Loucy (cell line): ENCODE measurements at regions not wholly inside any gene's neighbourhood (a gene's known extent, or its start where the extent isn't known, plus 50 kb on each side); places are given as distances from the start of the nearest gene placed in this dataset.

Experiments used
- EZH2phosphoT487 ChIP-seq: fragments of 200-600 bp; IDR thresholded peaks from 2 replicates; pipeline ENCODE4 v1.6.1; 2018; ENCODE audit warnings: antibody characterized with exemption, mild to moderate bottlenecking, moderate library complexity, borderline replicate concordance
- TF ChIP-seq, protein P1 (sequence below): fragments of 200-600 bp; sonication (generic); conservative IDR thresholded peaks from 2 replicates; pipeline ENCODE4 v1.5.1; 2014; ENCODE audit warnings: mild to moderate bottlenecking, antibody characterized with exemption, low read length

DNA sequence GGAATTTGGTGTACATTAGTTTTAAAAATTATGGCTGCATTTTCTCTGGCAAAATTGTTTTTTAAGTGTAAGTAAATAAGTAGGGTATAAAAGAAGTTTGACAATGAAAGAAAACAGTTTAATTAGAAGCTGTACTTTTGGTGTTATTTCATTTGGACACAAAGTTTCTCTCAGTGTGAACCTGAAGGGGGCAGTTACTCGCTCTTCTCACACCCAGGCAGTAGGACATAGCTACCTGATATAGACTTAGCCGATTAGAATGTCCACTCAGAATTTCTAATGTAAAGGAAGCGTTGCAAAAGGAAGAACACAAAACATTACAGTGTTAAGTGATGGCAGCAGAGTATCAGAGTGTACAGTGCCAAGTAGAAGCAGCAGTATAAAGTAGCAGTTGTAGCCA, 311.9 kb upstream of the TECRL start:
- TF ChIP-seq, protein P1, sequence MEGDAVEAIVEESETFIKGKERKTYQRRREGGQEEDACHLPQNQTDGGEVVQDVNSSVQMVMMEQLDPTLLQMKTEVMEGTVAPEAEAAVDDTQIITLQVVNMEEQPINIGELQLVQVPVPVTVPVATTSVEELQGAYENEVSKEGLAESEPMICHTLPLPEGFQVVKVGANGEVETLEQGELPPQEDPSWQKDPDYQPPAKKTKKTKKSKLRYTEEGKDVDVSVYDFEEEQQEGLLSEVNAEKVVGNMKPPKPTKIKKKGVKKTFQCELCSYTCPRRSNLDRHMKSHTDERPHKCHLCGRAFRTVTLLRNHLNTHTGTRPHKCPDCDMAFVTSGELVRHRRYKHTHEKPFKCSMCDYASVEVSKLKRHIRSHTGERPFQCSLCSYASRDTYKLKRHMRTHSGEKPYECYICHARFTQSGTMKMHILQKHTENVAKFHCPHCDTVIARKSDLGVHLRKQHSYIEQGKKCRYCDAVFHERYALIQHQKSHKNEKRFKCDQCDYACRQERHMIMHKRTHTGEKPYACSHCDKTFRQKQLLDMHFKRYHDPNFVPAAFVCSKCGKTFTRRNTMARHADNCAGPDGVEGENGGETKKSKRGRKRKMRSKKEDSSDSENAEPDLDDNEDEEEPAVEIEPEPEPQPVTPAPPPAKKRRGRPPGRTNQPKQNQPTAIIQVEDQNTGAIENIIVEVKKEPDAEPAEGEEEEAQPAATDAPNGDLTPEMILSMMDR, result peak; percentile 27
- no peak for TF ChIP-seq EZH2phosphoT487
